ENCODE measurements at regions not wholly inside any gene's neighbourhood (a gene's known extent, or its start where the extent isn't known, plus 50 kb on each side); places are given as distances from the start of the nearest gene placed in this dataset.

GRCh38 chr2:41521211-41521610, 526.6 kb upstream of the PKDCC start:
- no peaks in the 10 kb centered on the region for H3K27me3 ChIP-seq (ENCODE audit: control insufficient read depth, insufficient read depth, low read length)
- H3K9me3 ChIP-seq (ENCODE audit: control insufficient read depth, insufficient read depth, low read length): no peaks in the 10 kb centered on the region
- no peaks in the 10 kb centered on the region for H3K36me3 ChIP-seq (ENCODE audit: control insufficient read depth, insufficient read depth, low read length)
- DNase-seq (ENCODE audit: low read depth in 4 of 6, low spot score in 6 of 6): no peak
- no peak overlapping the region for H3K4me3 ChIP-seq (ENCODE audit: low read depth, low read length)
- H3K4me1 ChIP-seq (ENCODE audit: control insufficient read depth, insufficient read depth, low read length): no peaks in the 10 kb centered on the region
- H3K27ac ChIP-seq (ENCODE audit: low read depth, low read length): no peak overlapping the region

- Histone ChIP-seq H3K27ac (ENCODE audit: low read depth, low read length) (no peak overlapping the region), H3K4me3 (ENCODE audit: low read depth, low read length) (no peak overlapping the region), H3K36me3 (ENCODE audit: control insufficient read depth, insufficient read depth, low read length) (no peaks in the 10 kb centered on the region), H3K9me3 (ENCODE audit: control insufficient read depth, insufficient read depth, low read length) (no peaks in the 10 kb centered on the region), H3K27me3 (ENCODE audit: control insufficient read depth, insufficient read depth, low read length) (no peaks in the 10 kb centered on the region), H3K4me1 (ENCODE audit: control insufficient read depth, insufficient read depth, low read length) (no peaks in the 10 kb centered on the region)
- no peak for DNase-seq (ENCODE audit: low read depth in 4 of 6, low spot score in 6 of 6)
- 89% methylated on average over 1 of the region's 6 CpGs for WGBS (ENCODE audit: insufficient coverage)
These were observed 520.1 kb upstream of the PKDCC start for GRCh38 chr2:41527525-41528323.

DNA sequence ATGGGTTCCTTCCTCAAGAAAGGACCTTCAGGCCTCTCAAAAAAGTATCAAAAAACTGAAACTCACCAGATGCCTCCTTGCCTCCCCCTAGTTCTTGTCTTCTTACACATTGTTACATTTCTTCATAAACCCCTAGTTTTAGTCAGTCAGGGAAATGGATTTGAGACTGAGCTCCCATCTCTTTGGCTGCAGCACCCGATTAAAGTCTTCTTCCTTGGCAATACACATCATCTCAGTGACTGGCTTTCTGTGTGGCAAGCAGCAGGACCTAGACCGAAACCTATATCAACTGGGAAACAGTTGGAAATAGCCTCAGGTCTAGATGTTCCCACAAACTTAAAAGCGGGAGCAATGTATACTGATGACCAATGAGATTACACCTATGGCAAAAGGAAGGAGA, 512.2 kb upstream of the PKDCC start:
- Histone ChIP-seq H3K9me3 (ENCODE audit: control insufficient read depth, insufficient read depth, low read length) (no peaks in the 10 kb centered on the region), H3K36me3 (ENCODE audit: control insufficient read depth, insufficient read depth, low read length) (no peaks in the 10 kb centered on the region), H3K4me3 (ENCODE audit: low read depth, low read length) (no peak overlapping the region), H3K27ac (ENCODE audit: low read depth, low read length) (no peak overlapping the region), H3K27me3 (ENCODE audit: control insufficient read depth, insufficient read depth, low read length) (no peaks in the 10 kb centered on the region), H3K4me1 (ENCODE audit: control insufficient read depth, insufficient read depth, low read length) (no peaks in the 10 kb centered on the region)
- 100% methylated on average over 2 of the region's 3 CpGs for WGBS (ENCODE audit: insufficient coverage)
- no peak for DNase-seq (ENCODE audit: low read depth in 4 of 6, low spot score in 6 of 6)

DNA sequence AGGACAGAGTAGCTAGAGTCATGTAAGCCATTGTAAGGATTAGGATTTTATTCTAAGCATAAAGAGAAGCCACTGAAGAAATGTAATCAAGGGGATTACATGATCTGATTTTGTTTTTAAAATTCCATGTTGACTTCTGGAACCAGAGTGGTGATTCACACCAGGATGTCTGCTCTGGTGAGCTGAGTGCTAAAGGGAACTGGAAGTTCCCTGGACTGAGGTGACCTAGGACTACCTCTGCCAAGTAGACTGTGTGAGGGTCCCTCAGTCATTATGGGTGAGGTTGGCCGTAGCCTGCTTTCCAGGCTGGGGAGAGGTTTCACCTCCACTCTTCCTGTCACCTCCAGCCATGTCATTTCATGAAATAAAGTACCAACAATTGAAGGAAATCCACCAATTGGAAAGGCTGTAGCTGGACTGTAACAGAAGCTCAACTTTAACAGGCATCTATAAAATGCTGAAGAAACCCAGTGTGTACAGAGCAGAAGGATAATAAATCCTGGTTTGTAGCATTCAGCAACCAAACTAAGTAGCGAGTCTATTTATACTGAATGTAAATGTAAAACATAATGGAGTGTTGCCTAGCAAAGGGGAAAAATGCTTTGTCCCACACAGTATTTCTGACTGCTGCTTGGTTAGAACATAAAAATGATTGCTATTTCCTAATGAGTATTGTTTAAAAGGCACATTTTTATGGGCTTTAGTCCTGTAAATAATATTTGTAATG, 507.4 kb upstream of the PKDCC start:
- no CpG with 5 or more reads among the region's 2 CpGs for WGBS (ENCODE audit: insufficient coverage)
- Histone ChIP-seq H3K4me3 (ENCODE audit: low read depth, low read length) (no peak overlapping the region), H3K4me1 (ENCODE audit: control insufficient read depth, insufficient read depth, low read length) (no peaks in the 10 kb centered on the region), H3K27ac (ENCODE audit: low read depth, low read length) (no peak overlapping the region), H3K36me3 (ENCODE audit: control insufficient read depth, insufficient read depth, low read length) (no peaks in the 10 kb centered on the region), H3K9me3 (ENCODE audit: control insufficient read depth, insufficient read depth, low read length) (no peaks in the 10 kb centered on the region), H3K27me3 (ENCODE audit: control insufficient read depth, insufficient read depth, low read length) (no peaks in the 10 kb centered on the region)
- peak in 4 of 6 donors; percentile 14 to 73 (median 22) for DNase-seq (ENCODE audit: low read depth in 4 of 6, low spot score in 6 of 6)

DNA sequence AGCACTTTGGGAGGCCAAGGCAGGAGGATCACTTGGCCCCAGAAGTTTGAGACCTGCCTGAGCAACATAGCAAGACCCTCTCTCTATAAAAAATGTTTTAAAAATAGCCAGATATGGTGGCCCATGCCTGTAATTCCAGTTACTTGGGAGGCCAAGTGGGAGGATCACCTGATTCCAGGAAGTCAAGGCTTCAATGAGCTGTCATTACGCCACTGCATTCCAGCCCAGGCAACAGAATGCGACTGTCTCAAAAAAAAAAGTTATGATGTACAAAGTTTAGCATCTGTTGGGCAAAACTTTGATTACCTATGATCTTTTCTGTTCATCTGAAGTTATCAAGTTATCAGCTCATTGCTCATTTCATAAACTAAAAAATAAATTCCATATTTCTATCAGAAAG, 504.1 kb upstream of the PKDCC start:
- no CpG with 5 or more reads among the region's 2 CpGs for WGBS (ENCODE audit: insufficient coverage)
- Histone ChIP-seq H3K27ac (ENCODE audit: low read depth, low read length) (no peak overlapping the region), H3K27me3 (ENCODE audit: control insufficient read depth, insufficient read depth, low read length) (no peaks in the 10 kb centered on the region), H3K36me3 (ENCODE audit: control insufficient read depth, insufficient read depth, low read length) (no peaks in the 10 kb centered on the region), H3K4me3 (ENCODE audit: low read depth, low read length) (no peak overlapping the region), H3K9me3 (ENCODE audit: control insufficient read depth, insufficient read depth, low read length) (no peaks in the 10 kb centered on the region), H3K4me1 (ENCODE audit: control insufficient read depth, insufficient read depth, low read length) (no peaks in the 10 kb centered on the region)
- no peak for DNase-seq (ENCODE audit: low read depth in 4 of 6, low spot score in 6 of 6)

- DNase-seq (ENCODE audit: low read depth in 4 of 6, low spot score in 6 of 6): no peak
- H3K27ac ChIP-seq (ENCODE audit: low read depth, low read length): no peak overlapping the region
- no peaks in the 10 kb centered on the region for H3K9me3 ChIP-seq (ENCODE audit: control insufficient read depth, insufficient read depth, low read length)
- H3K36me3 ChIP-seq (ENCODE audit: control insufficient read depth, insufficient read depth, low read length): no peaks in the 10 kb centered on the region
- no peak overlapping the region for H3K4me3 ChIP-seq (ENCODE audit: low read depth, low read length)
- no peaks in the 10 kb centered on the region for H3K4me1 ChIP-seq (ENCODE audit: control insufficient read depth, insufficient read depth, low read length)
- 93% methylated on average over 3 of the region's 5 CpGs for WGBS (ENCODE audit: insufficient coverage)
- H3K27me3 ChIP-seq (ENCODE audit: control insufficient read depth, insufficient read depth, low read length): no peaks in the 10 kb centered on the region
These were observed 503.1 kb upstream of the PKDCC start for GRCh38 chr2:41544709-41545108.

DNA sequence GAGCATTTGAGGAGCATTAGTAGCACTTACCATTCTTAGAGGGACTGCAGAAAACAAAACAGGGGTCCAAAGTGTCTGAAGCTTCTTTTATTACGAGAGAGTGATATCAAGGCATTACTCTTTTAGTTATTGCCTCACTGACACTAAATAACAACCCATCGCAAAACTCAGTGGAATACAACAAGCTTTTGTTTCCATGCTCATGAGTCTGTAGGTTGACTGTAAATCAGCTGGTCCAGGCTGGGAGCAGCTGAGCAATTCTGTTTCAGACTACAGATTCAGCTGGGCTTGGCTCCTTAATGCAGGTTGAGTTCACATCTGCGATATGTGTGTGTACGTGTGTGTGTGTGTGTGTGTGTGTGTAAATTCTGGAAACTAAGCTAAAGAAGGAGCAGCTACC, 501.8 kb upstream of the PKDCC start:
- no peak overlapping the region for H3K27ac ChIP-seq (ENCODE audit: low read depth, low read length)
- no peak for DNase-seq (ENCODE audit: low read depth in 4 of 6, low spot score in 6 of 6)
- WGBS (ENCODE audit: insufficient coverage): no CpG with 5 or more reads among the region's 4 CpGs
- H3K36me3 ChIP-seq (ENCODE audit: control insufficient read depth, insufficient read depth, low read length): no peaks in the 10 kb centered on the region
- H3K4me3 ChIP-seq (ENCODE audit: low read depth, low read length): no peak overlapping the region
- no peaks in the 10 kb centered on the region for H3K27me3 ChIP-seq (ENCODE audit: control insufficient read depth, insufficient read depth, low read length)
- no peaks in the 10 kb centered on the region for H3K4me1 ChIP-seq (ENCODE audit: control insufficient read depth, insufficient read depth, low read length)
- no peaks in the 10 kb centered on the region for H3K9me3 ChIP-seq (ENCODE audit: control insufficient read depth, insufficient read depth, low read length)

GRCh38 chr2:41568648-41569047, 479.2 kb upstream of the PKDCC start:
- no peaks in the 10 kb centered on the region for H3K36me3 ChIP-seq (ENCODE audit: control insufficient read depth, insufficient read depth, low read length)
- H3K4me3 ChIP-seq (ENCODE audit: low read depth, low read length): no peak overlapping the region
- no peaks in the 10 kb centered on the region for H3K27me3 ChIP-seq (ENCODE audit: control insufficient read depth, insufficient read depth, low read length)
- no peaks in the 10 kb centered on the region for H3K4me1 ChIP-seq (ENCODE audit: control insufficient read depth, insufficient read depth, low read length)
- H3K9me3 ChIP-seq (ENCODE audit: control insufficient read depth, insufficient read depth, low read length): no peaks in the 10 kb centered on the region
- WGBS (ENCODE audit: insufficient coverage): no CpG with 5 or more reads among the region's 1 CpG
- DNase-seq (ENCODE audit: low read depth in 4 of 6, low spot score in 6 of 6): no peak
- H3K27ac ChIP-seq (ENCODE audit: low read depth, low read length): no peak overlapping the region

GRCh38 chr2:41572154-41572553, 475.7 kb upstream of the PKDCC start:
- no peak for DNase-seq (ENCODE audit: low read depth in 4 of 6, low spot score in 6 of 6)
- H3K4me3 ChIP-seq (ENCODE audit: low read depth, low read length): no peak overlapping the region
- no peak overlapping the region for H3K27ac ChIP-seq (ENCODE audit: low read depth, low read length)
- H3K36me3 ChIP-seq (ENCODE audit: control insufficient read depth, insufficient read depth, low read length): no peaks in the 10 kb centered on the region
- 76% methylated on average over 3 of the region's 3 CpGs for WGBS (ENCODE audit: insufficient coverage)
- H3K27me3 ChIP-seq (ENCODE audit: control insufficient read depth, insufficient read depth, low read length): no peaks in the 10 kb centered on the region
- H3K9me3 ChIP-seq (ENCODE audit: control insufficient read depth, insufficient read depth, low read length): no peaks in the 10 kb centered on the region
- H3K4me1 ChIP-seq (ENCODE audit: control insufficient read depth, insufficient read depth, low read length): no peaks in the 10 kb centered on the region

- Histone ChIP-seq H3K9me3 (ENCODE audit: control insufficient read depth, insufficient read depth, low read length) (no peaks in the 10 kb centered on the region), H3K27ac (ENCODE audit: low read depth, low read length) (no peak overlapping the region), H3K27me3 (ENCODE audit: control insufficient read depth, insufficient read depth, low read length) (no peaks in the 10 kb centered on the region), H3K4me1 (ENCODE audit: control insufficient read depth, insufficient read depth, low read length) (no peaks in the 10 kb centered on the region), H3K4me3 (ENCODE audit: low read depth, low read length) (no peak overlapping the region), H3K36me3 (ENCODE audit: control insufficient read depth, insufficient read depth, low read length) (no peaks in the 10 kb centered on the region)
- no CpG with 5 or more reads among the region's 2 CpGs for WGBS (ENCODE audit: insufficient coverage)
- DNase-seq (ENCODE audit: low read depth in 4 of 6, low spot score in 6 of 6): no peak
These were observed 471.4 kb upstream of the PKDCC start for GRCh38 chr2:41576423-41576822.

Measured in spinal cord (tissue), 9 donors.